NCI-H1436 (cell line): ENCODE measurements at regions not wholly inside any gene's neighbourhood (a gene's known extent, or its start where the extent isn't known, plus 50 kb on each side); places are given as distances from the start of the nearest gene placed in this dataset.
"Not testable (repeated sequence)": the region's sequence is repeated elsewhere in the genome, so short reads cannot be mapped to it uniquely, and the experiment has no call there.

Experiments
- DNase-seq: peaks from one replicate; lab custom pipeline; 2025; lab: John Stamatoyannopoulos, UW

DNA sequence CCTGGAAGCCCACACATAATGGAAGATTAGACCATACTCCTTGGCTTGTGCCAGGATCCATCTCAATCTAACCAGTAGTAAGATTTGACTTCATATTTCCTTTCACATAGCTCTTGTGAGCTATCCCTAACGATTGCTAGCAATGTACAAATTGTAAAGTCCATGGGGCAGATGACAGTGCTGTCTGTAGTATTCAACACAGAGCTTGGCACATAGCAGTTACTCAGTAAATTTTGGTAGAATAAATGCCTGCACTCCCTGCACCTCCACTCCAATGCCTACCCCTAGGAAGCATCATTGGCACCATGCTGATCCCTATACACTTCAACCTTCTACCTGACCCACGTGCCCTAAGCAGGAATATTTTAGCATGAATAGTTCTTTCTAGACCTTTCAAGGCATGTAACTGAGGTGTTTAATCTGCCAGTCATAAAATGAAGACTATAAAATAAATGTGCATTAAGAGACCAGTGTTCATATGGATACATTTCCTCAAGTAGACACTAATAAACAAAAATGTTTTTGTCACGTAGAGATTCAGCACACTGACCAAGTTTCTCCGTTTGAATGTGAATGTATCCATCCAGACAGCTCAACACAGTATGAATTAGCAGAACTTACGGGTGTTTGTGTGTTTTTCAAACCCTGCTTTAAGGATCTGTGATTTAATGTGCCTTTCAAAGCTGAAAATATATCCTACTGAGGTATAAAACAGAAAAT is 98.8 kb downstream of the BMP4 start:
- DNase-seq = no peak

GRCh38 chr14:53855574-53855973 is 101.1 kb downstream of the BMP4 start:
- no peak for DNase-seq

GRCh38 chr14:53855127-53855526 is 101.5 kb downstream of the BMP4 start:
- no peak for DNase-seq

DNA sequence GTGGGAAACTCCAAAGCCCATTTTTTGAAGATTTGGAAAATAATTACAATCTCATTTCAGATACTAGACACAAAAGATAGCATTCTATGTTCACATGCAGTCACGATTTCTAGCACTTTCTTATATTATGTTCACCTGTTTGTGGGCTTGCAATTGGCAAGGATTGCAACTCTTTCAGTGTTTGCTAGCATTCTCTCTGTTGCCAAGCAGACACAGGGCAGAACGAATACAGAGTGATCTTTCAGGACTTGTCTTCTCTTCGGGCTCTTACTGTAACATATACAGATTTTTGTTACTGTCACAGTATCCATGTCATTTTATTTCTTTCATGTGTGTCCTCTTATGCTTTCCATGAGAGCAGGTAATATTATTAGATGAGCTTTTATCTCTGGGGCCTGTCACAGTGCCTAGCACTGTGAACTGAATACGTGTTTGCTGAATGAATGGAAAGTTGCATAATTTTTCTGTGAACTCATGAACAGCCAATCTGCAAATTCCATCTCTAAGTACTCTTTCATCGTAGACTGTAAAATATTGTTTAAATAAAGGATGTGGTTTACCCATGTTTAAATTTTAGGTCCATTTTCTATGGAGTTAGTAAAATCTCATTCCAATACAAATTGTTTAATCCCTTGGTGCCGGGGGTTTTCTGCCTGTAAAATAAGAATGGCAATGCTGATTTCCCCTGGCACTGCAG is 105.1 kb downstream of the BMP4 start:
- no peak for DNase-seq

GRCh38 chr14:53850714-53851296 is 105.8 kb downstream of the BMP4 start:
- no peak for DNase-seq

DNA sequence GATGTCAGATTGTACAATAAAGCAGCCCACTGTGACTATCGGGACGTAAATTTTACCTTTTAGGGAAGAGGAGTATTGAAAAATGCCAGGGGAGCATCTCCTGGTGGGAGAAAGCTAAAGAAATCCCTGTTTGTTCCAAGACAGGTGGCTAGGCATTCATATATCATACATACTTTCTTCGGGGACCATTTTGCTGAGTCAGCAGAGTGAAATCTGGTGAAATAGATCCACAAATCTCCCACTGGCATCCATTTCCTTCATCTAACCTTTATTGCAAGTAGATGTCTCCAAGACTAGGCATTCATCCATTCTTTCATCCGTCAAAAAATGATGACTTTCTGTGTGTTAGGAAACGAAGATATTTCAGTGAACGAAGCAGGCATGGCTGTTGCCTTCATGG is 107.1 kb downstream of the BMP4 start:
- DNase-seq = no peak

DNA sequence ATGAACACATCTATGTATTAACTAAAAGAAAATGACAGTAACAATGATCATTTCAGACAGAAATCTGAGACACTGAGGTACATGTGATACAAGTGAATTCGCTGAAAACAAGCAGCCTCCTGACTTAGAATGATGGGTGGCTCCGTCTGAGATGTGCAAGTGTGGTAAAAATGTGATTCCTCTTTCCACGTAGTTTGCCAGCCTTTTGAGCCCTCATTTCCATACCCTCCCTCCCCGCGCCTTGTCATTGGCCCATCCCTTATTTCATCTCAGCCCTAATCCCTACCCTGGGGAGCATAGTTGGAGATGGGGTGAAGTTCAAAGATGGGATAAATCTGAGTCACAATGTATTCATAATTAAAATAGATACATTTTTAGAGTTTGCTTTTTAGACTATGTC is 107.8 kb downstream of the BMP4 start:
- no peak for DNase-seq

GRCh38 chr14:53847881-53848280 is 108.7 kb downstream of the BMP4 start:
- no peak for DNase-seq

DNA sequence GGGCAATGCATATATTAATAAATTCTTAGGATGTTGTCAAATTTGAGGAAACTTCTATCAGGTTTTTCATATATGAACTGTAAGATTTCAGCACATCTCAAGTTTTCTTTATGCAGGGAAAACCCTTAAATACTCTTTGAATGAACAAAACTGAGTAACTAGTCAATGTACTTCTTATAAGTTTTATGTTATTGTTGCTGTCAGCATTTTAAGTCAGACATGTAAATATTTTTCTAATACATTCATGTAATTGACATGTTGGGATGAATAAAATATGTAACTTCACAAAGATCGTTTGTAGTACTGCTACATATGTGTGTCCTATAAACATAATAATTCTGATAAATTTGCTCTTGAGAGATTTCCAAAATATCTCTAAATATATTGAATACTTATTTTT is 109.6 kb downstream of the BMP4 start:
- no peak for DNase-seq

DNA sequence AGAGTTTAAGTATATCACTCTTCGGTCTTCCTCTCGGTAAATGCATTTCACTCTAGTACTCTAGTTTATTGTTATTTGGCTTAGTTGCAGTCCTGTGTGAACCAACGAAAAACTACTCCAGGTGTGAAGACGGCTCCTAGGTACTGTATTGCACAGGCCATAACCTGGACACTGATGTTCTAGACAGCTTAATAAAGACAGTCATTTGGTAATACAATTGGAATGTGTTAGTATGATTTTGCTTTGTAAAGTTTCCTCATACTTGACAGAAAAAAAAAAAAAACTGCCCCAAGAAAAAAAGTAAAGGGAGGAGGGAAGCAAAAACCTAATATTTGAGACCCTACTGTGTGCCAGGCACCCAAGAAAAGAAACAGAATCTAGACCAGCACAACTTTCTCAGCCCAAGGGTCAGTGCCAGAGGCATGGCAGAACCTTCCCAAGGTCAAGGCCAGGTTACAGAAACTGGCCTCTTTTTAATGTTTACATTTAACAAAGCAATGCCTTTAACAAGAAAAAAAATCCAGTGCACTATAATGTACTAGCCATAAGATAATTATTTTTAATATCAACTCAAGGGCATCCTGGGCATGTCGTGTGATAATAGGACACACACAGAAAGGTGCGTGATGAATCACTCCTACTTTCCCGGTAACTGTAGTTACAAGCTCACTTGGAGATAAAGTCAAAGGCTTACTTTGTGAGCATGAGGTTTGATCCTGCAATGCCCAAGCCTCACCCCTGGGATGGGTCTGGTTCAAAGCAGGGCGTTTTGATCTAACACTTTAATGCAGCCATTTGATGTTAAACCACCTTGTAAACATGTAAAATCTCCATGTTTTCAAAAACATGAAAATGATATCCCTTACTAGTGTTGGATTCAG is 110.6 kb downstream of the BMP4 start:
- no peak for DNase-seq

- DNase-seq = no peak
These were observed 113.7 kb downstream of the BMP4 start for GRCh38 chr14:53842938-53843337.

- no peak for DNase-seq
These were observed 115.2 kb downstream of the BMP4 start for GRCh38 chr14:53841109-53842099.

DNA sequence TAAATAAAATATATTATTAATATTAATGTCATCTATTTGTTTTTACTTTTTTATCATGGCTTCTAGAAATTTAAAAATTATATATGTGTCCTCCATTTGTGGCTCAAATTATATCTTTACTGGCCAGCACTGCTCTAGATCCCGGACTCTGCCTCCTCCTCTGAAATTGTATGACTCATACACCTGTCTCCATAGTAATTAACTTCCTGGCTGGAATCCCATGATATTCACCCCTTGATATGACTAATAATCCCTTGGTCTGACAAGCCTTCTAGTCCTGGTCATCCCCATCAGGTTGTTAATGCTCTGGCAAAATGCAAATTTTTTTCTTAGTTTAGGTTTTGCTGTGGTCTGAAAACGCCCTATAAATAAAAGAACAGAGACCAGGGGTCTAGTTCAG is 116.2 kb downstream of the BMP4 start:
- no peak for DNase-seq

- DNase-seq = no peak
These were observed 118.3 kb downstream of the BMP4 start for GRCh38 chr14:53838374-53838773.

DNA sequence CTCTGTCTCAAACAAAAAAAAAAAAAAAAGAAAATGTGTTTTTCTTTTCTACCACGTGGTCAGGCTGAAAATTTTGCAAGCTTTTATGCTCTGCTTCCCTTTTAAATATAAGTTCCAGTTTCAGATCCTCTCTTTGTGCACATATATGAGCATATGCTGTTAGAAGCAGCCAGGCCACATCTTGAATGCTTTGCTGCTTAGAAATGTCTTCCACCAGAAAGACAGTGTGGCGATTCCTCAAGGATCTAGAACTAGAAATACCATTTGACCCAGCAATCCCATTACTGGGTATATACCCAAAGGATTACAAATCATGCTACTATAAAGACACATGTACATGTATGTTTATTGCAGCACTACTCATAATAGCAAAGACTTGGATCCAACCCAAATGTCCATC is 119.0 kb downstream of the BMP4 start:
- DNase-seq = not testable (repeated sequence)

DNA sequence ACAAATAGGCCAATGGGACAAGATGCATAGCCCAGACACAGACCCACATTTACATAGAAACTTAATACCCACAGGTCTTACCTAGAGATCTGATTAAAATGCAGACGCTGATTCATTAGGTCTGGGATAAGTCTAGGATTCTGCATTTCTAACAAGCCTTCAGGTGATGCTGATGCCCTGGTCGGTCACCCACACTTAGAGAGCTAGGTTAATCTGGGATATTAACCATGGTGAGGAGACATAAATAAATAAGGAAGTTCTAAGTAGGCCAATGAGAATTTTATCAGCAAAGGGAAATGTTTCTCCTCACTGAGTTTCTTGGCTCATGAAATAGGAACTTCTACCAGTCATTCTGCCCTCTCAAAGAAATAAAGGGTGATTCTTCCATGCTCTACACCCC is 120.1 kb downstream of the BMP4 start:
- DNase-seq = no peak

DNA sequence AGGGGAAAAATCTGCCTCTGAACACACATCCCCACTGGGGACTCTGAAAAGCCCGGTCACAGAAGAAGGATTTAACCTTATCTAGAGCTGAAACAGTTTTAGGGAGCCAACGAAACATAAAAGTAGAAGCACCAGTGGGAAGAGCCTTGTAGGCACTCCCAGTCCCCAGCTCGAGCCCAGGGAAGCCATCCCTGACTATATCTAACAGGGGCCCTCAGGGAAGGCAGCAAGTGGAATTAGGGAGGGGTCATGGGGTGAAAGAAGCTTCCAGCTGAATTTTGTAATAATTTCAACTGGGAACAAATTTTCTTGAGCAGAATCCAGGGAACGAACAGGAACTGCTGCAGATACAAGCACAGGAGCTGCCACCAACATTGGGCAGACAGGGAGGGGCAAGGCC is 127.8 kb downstream of the BMP4 start:
- no peak for DNase-seq

- DNase-seq = no peak
These were observed 132.6 kb downstream of the BMP4 start for GRCh38 chr14:53824061-53824460.

GRCh38 chr14:53814392-53814791 is 142.2 kb downstream of the BMP4 start:
- DNase-seq = no peak

GRCh38 chr14:53810221-53810620 is 146.4 kb downstream of the BMP4 start:
- no peak for DNase-seq

GRCh38 chr14:53808042-53808441 is 148.6 kb downstream of the BMP4 start:
- DNase-seq = no peak
